NK-92 treated with Interleukin-12 subunit alpha and Interleukin-12 subunit beta, amount 100 ng/mL, for 24 hours (cell line): ENCODE measurements at regions not wholly inside any gene's neighbourhood (a gene's known extent, or its start where the extent isn't known, plus 50 kb on each side); places are given as distances from the start of the nearest gene placed in this dataset.
A peak's percentile ranks its signal among the peaks of the same experiment; 100 is the strongest.

Experiments used
- DNase-seq: peaks from one replicate; lab custom pipeline; 2025; lab: John Stamatoyannopoulos, UW

DNA sequence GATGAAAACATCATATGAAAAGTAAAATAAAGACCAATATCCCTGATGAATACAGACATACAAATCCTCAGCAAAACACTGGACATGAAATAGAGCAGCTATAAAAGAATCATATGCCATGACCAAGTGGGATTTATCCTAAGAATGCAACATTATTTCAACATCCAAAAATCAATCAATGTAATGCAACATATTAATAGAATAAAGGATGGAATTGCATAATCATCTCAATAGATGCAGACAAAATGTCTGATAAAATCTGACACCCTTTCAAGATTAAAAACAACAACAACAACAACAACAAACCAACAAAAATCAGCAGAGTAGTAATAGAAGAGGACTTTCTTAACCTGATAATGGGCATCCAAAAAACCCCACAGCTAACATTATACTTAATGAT lies 63.8 kb upstream of the IL1R1 start:
- DNase-seq: no peak

DNA sequence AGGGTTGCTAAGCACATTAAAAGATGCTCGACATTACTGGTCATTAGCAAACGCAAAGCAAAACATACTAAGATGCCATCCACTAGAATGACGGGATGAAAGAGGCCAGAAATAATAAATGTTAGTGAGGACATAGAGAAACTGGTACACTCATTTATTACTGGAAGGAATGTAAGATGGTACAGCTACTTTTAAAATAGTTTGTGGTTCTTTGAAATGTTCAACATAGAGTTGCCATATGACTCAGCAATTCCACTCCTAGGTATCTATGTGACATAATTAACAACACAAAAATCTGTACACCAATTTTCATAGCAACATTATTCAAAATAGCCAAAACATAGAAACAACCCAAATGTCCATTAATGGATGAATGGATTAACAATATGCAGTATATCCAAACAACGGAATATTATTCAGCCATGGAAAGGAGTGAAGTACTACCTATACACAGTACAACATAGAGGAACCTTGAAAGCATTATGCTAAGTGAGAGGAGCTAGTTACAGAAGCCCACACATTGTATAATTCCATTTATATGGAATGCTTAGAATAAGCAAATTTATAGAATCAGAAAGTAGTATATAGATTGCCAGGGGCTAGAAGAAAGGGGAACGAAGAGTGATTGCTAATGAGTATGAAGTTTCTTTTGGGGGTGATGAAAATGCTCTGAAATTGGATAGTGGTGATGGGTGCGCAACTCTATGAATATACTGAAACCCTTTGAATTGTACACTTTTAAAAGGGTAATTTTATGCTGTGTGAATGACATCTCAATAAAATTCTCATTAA lies 61.9 kb upstream of the IL1R1 start:
- DNase-seq: no peak

- no peak for DNase-seq
Measured at GRCh38 chr2:102081243-102081522, 61.4 kb upstream of the IL1R1 start.

DNA sequence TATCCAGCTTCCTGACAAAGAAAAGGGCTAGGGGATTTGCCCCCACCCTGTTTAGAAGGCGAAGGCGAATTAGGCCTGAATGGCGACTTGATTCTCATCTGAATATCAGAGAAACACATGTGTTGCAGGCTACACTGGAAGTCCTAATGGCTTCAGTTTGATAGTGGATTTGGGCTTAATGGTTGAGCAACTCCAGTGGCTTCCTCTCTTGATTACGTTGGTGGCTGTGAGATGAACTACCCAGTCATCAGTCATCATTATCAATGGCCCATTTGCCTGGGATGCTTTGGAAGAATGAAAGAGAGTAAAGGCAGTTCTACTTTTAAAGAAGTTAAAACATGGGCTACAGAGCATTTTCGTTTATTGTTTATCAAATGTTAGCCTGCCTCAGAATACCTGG lies 60.9 kb upstream of the IL1R1 start:
- no peak for DNase-seq

DNA sequence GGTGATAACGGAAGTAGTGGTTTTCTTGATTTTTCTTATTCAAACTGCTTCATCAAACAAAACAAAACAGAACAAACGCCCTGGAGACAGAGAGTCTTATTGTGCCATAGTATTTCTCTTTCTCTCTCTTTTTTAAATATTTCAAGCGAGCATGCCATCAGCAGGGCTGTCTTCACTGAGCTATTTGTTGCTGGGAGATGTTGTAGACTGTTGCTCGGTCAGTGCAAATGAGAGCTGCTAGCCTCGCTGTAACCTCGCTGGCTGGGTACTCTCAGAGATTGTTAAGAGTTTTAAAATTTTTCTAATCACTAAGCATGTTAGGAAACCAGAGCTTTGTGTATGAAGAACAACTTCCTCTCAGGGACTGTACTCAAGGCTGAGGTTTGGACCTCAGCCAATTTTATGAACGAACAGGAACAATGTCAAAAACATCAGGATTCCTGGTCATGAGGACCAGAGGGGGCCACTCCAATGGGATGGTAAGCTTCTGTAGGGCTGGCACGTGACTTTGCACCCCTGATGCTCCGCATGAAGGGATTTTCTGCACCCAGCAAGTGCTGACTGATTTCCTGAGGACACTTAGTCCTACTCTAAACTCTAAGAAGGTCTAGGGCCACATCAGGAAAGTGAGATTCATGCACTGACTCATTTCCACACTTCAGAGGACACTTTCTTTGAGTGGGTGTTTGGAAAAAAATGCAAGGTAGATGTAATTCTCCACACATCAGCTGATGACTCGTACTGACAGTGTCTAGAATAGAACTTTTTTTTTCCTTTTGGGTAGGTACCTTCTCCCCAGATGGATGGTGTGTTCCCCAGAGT lies 59.8 kb upstream of the IL1R1 start:
- peak; percentile 55 for DNase-seq

- DNase-seq: no peak
Measured at GRCh38 chr2:102083393-102083703, 59.2 kb upstream of the IL1R1 start.

DNA sequence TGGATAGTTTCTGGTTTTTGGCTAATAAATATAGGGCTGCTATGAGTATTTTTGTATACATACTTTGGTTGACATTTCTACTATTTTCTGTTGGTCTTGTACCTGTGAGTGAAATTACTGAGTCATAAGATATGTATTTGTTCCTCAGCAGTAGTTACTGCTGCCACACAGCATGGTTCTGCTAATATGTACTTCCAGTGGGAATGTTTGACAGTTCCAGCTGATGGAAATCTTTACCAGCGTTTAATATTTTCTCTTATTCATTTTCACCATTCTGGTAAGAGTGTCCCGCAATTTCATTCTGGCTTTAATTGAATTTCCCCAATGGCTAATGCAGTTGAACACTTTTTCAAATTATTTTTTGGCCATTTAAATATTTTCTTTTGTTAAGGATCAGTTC lies 57.9 kb upstream of the IL1R1 start:
- DNase-seq: no peak

GRCh38 chr2:102085238-102085637 lies 57.3 kb upstream of the IL1R1 start:
- no peak for DNase-seq

- DNase-seq: no peak
Measured at GRCh38 chr2:102086150-102086872, 56.2 kb upstream of the IL1R1 start.

DNA sequence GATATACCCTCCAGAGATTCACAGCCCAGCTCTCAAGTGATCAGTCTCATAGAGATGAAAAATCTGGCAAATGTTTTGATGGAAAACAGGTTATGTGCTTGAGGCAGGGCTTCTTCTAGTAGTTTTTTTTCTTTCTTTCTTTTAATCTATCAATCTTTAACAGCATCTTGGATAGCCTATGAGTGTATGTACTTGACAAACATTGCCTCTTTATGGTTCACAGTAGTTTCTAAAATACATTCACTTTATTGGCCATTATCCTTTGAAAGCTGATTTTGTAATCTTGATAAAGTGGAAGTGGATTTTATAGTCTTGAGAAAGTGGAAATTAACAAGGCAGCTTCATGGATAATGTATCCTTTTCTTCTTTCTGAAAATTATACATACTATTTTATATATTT lies 51.4 kb upstream of the IL1R1 start:
- no peak for DNase-seq

- DNase-seq: no peak
Measured at GRCh38 chr2:102091908-102092307, 50.6 kb upstream of the IL1R1 start.

DNA sequence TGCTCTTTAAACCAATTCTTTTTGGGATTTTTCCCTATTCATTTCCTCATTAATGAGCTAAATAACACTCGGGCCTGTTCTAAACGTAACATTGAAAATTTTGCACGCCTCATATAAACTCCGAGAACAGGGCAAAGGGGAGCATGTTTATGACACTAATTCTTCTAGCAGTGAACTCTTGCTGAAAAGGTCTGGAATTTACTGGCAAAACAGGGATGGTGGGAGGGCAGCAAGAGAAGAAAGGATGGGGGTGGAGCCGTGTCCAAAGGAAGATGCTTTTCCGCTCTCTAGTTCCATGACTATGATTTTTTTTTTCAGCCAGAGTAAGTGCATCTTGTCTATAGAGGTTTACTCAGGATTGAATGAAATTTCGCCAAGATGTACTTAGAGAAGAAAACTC lies 50.0 kb upstream of the IL1R1 start:
- DNase-seq: no peak
